ENCODE measurements at regions not wholly inside any gene's neighbourhood (a gene's known extent, or its start where the extent isn't known, plus 50 kb on each side); places are given as distances from the start of the nearest gene placed in this dataset.

DNA sequence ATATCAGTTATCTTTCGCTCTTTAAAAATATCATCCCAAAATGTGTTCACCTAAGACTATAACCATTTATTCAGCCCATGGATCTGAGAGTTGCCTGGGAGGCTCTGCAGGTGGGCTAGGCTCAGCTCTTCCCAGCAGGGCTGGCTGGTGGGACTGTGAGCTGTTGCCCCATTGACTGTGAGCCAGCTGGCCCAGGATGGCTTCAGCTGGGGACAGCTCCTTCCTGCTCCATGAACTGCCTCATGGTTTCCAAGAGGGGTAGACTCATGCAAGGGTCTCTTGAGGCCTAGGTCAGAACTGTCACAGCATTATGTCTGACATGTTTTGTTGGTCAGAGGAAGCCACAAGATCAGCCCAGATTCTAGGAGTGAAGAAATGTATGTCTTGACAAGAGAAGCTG, 114.1 kb upstream of the E2F7 start:
- no peak for DNase-seq (ENCODE audit: low read depth)
- TF ChIP-seq, protein P1, sequence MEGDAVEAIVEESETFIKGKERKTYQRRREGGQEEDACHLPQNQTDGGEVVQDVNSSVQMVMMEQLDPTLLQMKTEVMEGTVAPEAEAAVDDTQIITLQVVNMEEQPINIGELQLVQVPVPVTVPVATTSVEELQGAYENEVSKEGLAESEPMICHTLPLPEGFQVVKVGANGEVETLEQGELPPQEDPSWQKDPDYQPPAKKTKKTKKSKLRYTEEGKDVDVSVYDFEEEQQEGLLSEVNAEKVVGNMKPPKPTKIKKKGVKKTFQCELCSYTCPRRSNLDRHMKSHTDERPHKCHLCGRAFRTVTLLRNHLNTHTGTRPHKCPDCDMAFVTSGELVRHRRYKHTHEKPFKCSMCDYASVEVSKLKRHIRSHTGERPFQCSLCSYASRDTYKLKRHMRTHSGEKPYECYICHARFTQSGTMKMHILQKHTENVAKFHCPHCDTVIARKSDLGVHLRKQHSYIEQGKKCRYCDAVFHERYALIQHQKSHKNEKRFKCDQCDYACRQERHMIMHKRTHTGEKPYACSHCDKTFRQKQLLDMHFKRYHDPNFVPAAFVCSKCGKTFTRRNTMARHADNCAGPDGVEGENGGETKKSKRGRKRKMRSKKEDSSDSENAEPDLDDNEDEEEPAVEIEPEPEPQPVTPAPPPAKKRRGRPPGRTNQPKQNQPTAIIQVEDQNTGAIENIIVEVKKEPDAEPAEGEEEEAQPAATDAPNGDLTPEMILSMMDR (conservative IDR thresholded peaks at IDR 0.05; ENCODE audit: control insufficient read depth, insufficient read depth, low read depth, low read length): no peak
- no peak overlapping the region for H3K4me3 ChIP-seq (ENCODE audit: control insufficient read depth, low read depth, low read length)

DNA sequence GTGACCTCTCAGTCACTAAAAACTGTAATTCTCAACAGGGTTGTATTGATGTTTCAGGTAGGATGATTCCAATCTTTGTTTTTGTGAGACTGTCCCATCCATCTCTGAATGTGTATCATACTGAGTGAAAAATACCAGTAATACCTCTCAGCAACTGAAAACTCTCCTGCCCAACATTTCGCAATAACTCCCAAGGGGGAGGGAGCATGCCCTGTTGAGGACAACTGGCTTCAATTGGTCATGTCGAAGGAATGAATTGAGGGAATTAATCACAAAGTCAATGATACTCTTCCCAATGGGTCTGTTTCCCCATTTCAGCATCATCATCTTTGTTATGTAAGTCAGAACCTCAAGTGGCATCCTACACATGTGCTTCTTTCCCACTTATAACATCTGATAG, 102.4 kb upstream of the E2F7 start:
- TF ChIP-seq, protein P1 (conservative IDR thresholded peaks at IDR 0.05; ENCODE audit: control insufficient read depth, insufficient read depth, low read depth, low read length): no peak
- DNase-seq (ENCODE audit: low read depth): peak; percentile 60
- H3K4me3 ChIP-seq (ENCODE audit: control insufficient read depth, low read depth, low read length): no peak overlapping the region

DNA sequence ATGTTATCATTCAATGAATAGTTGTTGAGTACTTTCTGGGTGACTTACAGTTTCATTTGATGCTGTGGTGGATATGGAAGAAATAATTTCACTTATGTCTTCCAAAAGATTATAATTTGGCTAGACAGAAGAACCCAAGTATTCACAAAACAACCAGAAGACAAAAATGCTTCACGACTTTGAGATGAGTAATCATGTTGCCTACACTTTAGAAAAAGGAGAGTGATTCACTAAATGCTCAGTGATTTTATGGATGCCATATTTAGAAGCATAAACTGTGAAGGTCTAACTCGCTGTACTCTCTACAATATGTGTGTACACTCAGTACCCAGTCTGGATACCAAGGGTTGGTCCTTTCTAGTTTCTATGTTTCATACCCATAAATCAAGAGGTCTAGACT, 101.3 kb upstream of the E2F7 start:
- DNase-seq (ENCODE audit: low read depth): peak; percentile 52
- H3K4me3 ChIP-seq (ENCODE audit: control insufficient read depth, low read depth, low read length): no peak overlapping the region
- TF ChIP-seq, protein P1 (conservative IDR thresholded peaks at IDR 0.05; ENCODE audit: control insufficient read depth, insufficient read depth, low read depth, low read length): no peak

DNA sequence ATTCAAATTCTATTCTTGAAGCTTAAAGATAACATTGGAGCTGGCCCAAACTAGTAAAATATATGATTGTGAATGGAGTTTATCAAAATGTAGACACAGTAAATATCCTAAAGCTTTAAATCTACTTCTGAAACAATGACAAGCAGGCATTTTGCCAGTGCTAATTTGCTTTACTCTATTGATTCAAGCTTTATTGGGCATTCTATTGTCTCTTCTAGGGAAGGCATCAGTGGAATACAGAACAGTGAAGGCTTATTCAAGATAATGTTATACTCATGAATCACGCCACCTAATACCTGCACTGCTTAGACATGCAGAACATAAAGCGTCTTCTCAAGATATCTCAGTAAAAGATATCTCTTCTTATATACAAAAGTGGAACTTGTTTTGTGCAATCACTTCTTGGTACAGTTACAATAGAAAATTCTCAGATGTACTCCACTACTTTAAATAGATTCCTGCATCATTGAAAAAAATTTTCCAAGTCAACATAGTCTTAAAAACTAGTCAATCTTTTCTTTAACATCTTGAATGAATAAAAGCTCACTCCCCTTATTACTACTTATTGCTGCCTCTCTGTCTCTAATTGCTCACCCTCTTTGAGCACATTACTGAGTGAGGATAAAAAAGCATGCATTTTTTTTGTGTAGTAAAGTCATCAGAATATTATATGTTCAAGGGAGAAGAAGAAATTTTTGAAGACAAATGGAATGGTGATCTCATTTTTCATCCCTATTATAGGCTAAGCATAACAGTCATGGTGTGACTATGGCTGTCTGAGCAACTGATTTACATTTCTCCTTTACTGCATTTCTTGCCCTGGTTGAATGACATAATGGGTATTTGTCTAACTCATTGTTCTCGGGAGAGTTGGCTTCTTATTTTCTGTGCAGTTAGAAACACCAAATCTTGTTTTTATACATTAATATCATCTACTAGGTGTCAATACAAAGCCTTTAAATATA, 98.0 kb upstream of the E2F7 start:
- no peak overlapping the region for H3K4me3 ChIP-seq (ENCODE audit: control insufficient read depth, low read depth, low read length)
- DNase-seq (ENCODE audit: low read depth): no peak
- TF ChIP-seq, protein P1 (conservative IDR thresholded peaks at IDR 0.05; ENCODE audit: control insufficient read depth, insufficient read depth, low read depth, low read length): no peak

DNA sequence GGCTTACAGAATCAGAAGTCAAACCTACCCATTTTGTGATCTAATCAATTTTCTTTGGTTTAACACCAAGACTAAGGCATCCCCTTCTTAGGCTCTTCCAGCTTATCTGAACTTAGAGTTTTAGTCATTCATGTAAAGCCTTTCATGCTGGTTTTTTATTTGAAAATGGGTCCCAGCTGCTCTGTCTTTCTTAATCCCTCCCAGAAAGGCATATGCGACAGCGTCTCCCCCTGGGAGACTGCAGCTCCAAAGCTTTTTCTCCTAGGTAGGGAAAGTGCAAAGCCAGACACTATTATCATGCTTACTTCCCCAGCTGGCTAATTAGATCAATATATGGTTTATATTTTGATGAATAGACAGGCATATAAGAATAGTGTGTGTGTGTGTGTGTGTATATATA, 96.6 kb upstream of the E2F7 start:
- no peak overlapping the region for H3K4me3 ChIP-seq (ENCODE audit: control insufficient read depth, low read depth, low read length)
- TF ChIP-seq, protein P1 (conservative IDR thresholded peaks at IDR 0.05; ENCODE audit: control insufficient read depth, insufficient read depth, low read depth, low read length): no peak
- DNase-seq (ENCODE audit: low read depth): no peak

DNA sequence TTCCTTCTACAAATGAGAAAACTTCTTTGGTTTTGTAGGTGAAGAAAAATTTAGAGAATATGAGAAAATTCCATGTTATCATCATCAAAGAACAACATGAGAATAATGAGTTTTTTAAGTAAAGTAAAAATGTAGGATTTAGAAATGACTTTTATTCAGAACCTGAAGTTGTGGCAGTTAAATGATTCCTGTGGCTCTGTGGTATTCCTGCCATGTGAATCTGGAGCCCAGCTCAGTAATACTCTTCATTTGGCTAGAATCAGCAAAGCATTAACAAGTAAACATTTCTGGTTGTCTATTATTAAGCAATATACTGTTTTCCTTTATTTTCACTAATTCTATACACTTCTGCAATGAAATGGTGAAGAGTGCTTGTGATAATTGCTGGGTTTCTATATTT, 95.6 kb upstream of the E2F7 start:
- TF ChIP-seq, protein P1 (conservative IDR thresholded peaks at IDR 0.05; ENCODE audit: control insufficient read depth, insufficient read depth, low read depth, low read length): no peak
- no peak overlapping the region for H3K4me3 ChIP-seq (ENCODE audit: control insufficient read depth, low read depth, low read length)
- no peak for DNase-seq (ENCODE audit: low read depth)
